A204.1 (cell line): ENCODE measurements at regions not wholly inside any gene's neighbourhood (a gene's known extent, or its start where the extent isn't known, plus 50 kb on each side); places are given as distances from the start of the nearest gene placed in this dataset.

Experiments used
- FAIRE-seq: peaks from 2 replicates; lab custom pipeline; 2012; peaks lifted over from hg19 to GRCh38; lab: Jason Lieb, UNC

DNA sequence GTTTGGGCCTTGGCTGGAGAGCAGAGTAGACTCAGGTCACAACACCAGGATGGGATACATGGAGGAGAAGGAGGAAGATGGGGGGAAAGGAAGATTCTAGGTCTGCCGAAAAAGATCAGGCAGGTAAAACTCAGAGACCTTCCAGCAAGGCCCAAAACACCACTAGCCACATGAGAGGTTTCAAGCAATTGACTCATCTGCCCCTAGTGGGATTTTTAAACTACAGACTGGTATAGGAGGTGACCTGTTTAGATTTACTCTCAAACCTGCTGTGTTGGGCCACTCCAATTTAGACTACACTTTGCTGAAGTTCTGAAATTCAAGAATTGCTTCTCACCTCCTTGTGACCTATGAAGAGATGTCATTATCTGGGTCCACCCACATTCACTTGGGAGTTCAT is 236.9 kb upstream of the SASH1 start:
- no peak for FAIRE-seq

DNA sequence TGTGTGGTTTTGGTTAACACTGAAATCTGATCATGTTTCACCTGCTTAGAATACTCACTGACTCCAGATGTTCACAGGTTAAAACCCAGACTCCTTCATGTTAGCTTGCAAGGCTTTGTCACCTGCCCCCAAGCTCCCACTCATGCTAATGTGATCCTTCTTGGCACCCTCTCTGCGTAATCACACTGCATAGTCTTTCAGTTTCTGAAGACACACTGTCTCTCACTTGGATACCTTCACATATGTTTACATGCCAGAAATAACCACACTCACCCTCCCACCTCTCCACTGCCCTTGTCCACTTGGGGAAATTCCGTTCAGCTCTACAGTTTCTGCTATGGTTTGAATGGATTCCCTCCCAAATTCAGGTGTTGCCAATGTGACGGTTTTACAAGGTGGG is 234.7 kb upstream of the SASH1 start:
- FAIRE-seq = no peak

DNA sequence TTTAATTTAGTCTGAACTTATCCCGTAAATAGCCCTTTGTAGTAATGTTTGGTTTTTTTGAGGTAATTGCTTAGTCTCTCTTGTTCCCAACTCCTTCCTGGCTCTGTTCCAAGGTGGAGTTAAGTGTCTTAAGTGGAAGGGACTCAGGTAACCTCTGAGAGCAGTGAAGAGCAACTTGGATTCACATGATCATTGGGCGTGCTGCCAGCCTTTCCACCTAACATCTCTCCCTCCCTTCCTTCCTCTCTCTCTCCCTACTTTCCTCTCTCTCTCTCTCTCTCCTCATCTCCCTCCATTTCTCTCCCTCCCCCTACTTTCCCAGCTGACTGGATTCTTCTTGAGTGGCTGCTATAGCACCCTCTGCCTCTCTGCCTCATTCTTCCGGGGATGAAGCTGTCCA is 232.9 kb upstream of the SASH1 start:
- FAIRE-seq = no peak

DNA sequence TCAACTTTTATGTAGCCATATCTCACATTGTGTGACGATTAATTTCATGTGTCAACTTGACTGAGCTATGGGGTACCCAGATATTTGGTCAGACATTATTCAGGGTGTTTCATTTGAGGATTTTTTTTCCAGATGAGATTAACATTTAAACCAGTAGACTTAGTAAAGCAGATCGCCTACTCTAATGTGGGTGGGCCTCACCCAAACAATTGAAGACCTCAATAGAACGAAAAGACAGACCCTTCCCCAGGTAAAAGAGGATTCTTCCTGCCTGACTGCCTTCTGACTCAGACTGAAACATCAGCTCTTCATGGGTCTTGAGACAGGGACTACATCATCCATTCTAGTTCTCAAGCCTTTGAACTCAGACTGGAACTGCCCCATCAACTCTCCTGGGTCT is 231.7 kb upstream of the SASH1 start:
- FAIRE-seq = no peak

DNA sequence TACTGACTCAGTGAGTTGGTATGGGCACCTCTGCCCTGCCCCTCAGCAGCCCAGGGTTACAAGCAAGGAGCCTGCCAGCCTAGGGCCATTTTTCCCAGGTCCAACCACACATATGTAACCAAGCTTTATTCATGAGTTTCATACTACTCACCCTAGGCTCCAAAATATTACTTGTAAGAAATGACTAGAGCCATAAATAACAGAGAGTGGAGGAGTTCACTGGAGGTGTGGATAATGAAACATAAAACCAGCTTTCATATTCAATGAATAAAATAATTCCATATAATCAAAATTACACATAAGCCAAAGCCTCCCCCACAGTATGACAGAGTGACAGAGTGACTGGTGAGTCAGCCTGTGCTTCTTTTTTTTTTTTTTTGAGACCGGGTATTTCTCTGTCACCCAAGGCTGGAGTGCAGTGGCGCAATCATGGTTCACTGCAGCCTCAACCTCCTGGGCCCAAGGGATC is 229.8 kb upstream of the SASH1 start:
- FAIRE-seq = no peak

DNA sequence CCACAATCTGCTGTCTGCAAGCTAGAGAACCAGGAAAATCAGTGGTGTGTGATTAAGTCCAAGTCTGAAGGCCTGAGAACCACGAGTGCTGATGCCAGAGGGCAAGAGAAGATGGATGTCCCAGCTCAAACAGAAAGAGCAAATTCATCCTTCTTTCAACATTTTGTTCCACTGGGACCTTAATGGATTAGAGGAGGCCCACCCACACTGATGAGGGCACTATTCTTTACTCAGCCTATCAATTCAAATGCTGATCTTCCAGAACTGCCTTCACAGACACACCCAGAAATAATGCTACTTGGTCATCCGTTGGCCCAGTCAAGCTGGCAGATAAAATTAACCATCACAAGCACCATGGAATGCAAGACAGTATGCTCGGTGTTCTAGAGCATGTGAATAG is 226.6 kb upstream of the SASH1 start:
- FAIRE-seq = no peak

DNA sequence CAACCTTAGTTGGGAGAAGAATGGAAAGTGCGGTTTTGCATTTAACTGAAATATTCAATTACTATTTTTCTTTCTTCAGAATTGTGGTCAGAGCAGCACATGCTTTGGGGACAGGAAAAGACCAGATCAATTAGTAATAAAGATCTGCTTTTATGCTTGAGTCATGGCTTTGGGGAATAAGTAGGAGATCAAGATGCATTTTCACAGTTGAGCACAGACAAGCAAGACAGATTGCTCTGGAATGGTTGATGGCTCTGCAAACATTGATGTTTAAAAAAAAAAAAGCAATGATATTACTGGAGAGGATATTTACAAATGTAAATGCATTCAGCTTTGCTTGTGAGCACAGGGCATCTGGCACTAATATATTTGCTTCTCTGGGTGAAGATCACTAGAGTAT is 224.4 kb upstream of the SASH1 start:
- FAIRE-seq = no peak

DNA sequence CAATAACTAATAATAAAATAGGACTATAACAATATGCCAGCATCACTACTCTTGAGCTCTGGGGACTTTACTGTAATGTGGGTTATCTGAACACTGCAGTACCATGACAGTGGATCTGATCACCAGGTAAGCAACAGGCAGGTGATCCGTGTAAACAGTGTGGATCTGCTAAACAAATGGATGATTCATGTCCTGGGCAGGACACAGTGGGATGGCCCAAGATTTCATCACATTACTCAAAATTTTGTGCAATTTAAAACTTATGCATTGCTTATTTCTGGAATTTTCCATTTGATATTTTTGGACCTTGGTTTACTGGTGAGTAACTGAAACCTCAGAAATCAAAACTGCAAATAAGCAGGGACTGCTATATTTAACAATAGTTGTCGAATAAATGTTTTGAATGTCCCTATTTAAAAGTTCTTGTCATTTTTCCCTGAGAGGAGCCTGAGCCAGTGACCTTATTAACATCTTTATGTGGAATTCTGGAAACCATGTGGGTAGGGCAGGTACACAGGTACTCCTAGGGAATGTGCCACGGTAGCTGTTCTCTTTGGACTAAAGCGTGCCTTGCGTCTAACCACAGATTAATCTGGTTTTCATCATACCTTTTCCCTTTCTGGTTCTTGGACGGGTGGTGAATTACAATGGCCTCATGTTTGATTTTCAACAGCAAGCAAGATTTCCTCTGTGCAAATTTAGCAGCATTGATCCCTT is 214.5 kb upstream of the SASH1 start:
- no peak for FAIRE-seq

DNA sequence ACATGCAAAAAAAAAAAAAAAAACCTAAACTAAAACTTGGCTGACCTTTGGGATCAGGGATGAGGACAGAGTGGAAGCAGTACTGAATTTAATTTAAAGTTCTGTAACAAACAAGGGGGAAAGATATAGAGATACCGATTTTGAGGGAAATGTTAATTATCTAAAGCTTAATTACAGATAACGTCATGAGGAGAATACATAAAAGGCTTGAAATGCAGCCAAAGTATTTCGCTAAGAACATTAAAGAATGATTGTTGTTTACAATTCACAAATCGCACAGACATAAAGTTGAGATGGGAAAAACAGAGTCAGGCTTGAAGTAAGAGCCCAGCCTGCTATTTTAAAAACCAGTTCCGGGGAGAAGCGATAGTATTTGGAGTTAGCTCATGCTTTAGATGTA is 208.0 kb upstream of the SASH1 start:
- no peak for FAIRE-seq

DNA sequence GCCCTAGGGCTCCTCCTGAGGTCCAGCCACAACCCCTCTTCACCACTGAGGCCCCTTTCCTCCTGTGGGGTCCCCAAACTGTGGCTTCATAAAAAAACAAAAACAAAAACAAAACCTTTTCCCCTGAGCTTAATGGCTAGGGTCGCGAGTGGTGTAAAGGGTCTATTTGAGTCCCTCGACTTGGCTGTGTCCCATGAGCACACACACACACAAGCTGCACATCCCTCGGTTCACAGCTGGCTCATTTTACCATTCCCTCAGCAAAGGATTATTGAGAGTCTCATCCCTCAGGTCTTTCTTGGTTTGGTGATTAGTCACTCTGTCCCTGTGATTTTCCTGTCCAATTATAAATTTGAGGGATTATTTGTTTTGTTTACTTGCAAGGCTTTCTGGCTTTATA is 206.1 kb upstream of the SASH1 start:
- no peak for FAIRE-seq

DNA sequence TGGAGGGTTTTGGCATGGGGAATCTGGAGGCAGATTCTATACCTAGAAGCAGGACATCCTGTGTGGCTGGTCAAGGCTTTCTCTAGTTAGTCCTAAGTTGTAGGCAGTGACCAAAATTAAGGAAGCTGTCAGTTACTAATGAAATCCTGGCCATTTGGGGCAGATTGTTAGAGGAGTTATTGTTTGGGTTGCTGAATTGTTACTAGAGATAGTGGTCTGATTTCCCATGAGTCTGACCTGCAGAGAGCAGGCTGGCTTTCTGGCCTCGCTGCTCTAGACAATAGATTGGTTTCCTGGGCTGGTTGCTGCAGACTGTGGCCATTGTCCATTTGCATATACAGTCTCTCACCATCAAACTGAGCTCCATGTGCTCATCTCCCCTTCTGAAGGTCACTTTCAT is 205.0 kb upstream of the SASH1 start:
- FAIRE-seq = no peak

DNA sequence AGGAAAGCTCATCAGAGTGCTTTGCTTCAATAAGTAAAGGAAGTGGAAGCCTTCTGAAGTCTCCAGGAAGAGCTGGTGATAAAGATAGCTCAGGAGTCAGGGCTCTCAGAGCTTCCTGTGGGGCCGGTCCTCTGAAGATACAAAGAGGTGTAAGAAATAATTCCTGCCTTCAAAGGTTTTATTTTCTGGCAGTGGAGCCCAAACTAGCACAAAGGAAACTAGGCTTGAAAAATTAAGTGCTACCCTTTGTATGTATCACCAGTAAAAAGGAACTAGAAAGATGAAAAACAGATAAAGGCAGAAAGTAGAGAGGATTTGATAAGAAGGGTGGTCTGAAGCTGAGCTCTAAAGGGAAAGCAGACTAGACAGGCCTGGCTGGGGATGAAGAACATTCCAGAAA is 204.1 kb upstream of the SASH1 start:
- no peak for FAIRE-seq

DNA sequence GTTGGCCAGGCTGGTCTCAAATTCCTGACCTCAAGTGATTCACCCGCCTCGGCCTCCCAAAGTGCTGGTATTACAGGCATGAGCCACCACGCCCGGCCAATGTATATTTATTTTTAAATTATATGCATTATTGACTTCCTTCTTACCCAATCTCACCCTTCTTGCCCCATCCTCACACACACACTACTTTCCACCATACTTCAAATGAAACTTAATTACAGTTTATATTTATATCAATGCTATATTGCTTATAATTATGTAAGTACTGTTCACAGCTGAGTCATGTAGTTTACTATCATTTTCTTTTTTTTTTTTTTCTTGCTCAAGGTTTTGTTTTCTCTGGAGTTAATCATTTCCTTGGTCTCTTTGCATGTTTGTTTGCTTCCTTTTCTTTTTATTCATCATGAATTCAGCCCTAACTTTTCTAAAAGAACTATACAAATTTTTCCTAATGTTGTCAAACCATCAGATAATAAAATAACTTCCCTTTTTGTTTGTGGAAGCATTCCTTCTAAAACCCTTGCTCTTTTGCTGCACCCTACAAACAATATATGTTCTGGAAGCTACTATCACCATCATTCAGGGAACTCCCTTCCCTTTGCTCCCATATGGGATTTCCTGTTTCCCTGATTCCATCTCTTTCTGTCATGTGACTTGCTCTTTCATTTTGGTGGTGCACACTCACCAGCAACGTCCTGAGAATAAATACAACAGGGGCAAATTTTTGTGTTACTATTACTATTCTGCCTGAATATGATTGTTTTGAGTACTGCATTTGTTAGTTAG is 201.7 kb upstream of the SASH1 start:
- no peak for FAIRE-seq

DNA sequence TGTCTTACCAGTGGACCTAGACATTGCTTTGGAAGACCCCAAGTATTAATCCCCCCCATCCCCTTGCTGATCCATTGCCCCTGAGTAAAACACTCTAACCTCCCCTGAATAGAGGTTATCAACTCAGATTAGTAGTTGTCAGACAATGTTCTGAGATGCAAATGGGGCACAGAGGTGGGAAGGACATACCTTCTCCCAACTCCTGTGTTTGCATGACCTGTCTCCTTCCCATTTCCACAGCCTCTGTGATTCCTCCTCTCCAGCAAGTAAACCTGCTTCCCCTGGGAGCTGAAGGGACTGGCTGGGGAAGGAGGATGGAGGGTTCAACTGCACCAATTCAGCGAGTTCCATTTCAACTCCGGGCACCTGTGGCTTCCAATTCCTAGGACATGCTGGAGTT is 199.8 kb upstream of the SASH1 start:
- FAIRE-seq = no peak

DNA sequence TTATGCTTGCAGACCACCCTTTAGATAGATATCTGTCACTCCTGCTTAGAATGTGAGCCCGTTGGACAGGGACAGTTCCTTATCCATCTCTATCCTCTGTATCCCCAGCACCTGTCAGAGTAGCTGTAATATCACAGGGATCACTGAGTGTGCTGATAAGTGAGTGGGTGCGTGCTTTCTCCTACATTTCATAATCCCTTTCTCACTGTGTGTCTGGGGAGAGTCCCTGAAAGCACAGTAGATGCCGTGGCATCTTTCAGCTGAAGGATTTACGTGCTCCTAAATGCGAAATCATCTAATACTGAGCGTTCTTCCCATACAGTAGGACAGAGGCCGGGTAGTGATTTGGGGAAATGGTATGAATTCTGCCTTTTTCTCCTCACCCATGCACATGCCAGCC is 198.9 kb upstream of the SASH1 start:
- no peak for FAIRE-seq

DNA sequence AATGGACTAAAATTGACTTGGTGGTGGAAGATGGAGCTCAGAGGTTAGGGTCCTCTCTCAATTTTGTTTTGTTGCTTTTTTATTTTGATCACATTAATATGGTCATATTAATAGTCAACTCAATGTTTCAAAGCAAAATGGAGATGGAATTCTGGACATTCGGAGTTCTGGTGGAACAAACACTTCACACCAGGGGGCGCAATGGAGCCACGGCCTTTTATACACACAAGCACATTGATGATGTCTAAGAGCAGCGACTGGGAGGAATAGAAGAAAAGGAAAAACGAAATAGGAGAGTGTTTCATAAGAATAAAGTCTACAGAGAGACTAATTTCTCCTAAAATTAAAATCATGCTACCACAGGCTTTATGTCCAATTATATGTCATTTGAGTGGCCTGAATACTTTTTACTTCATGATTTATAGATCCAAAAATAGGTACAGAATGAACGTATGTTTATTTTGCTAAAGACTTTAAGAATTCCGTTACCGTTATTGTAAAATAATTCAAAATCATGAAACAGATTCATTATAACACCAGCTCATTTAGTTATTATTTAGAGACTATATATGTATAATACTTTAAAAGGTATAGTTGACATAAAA is 197.6 kb upstream of the SASH1 start:
- peak; percentile 94 for FAIRE-seq

DNA sequence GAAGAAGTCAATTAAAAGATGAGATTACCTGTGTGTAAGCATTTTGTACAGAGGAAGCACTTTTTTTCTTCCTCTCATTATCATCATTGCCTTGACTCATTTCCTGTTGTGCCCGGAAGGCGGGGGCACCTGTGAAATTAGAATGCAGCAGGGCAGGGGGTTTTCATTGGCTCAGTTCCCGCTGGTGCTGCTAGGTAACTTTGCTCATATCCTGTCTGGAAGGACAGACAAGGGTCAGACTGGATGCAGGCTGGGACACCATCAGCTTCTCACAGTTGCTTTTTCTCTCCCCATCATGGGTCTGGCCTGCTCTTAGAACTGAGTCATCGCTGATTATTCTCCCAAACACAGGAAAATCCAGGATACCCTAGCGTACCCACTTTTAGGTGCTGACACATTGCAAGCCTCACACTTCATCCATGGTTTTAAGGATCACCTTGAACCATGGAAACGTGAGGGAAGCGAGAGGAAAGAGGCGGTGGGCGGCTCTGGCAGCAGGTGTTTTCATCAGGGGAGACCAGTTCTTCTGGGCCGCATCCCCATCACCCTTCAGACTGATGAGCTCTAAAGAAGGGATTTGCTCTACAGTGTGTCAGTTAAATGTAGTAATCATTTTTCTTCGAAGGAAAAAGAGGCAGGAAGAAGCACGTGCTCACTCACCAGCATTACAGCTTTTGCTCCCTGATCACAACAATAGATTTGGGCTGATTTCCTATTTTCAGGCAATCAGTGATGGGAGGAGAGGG is 195.7 kb upstream of the SASH1 start:
- no peak for FAIRE-seq

DNA sequence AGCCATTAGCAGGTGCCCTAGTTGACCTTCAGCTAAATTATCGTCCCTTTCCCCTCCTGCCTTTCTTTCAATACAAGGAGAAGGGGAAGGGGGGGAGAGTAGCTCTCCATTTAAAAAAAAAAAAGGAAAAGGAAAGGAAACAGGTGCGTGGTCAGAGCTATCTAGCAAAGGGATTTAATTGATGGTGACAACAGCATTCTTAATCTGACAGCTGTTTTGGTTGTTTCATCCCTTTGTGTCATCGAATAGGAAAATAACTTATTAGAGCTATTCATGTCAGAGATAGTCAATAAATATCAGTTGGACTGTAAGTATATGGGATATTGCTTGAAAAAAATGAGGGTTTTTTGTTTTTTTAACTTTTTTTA is 195.2 kb upstream of the SASH1 start:
- FAIRE-seq = no peak

DNA sequence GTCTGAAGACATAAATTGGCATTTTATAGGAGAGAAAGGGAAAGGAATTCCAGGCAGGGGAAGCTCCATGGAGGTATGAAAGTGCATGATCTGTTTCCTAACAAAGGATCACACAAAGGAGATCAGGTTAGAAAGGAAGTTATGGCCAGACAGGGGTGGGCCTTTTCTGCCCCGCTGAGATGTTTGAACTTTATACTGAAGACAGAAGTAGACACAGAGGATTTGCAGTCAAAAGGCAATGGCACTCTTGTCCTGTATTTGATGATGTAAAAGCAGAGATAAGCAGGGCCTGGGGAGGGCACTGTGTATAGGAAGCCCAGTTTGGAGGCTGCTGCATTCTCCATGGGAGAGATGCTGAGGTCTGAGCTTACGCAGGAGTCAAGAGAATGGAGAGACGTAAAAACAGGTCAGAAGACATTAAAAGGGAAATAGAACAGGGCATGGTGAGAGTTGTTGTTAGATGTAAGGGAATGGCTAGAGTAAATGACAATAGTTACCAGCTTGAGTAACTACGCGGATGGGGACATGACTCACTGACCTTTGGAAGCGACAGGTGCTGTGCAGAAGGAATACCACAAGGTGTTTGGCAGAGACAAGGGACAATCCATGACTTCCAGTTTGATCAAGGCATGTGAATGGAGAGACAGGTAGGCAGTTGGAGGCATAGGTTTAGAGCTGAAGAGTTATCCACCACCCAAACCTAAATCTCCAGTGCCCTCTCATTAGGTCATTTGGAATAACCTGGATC is 190.6 kb upstream of the SASH1 start:
- FAIRE-seq = no peak

DNA sequence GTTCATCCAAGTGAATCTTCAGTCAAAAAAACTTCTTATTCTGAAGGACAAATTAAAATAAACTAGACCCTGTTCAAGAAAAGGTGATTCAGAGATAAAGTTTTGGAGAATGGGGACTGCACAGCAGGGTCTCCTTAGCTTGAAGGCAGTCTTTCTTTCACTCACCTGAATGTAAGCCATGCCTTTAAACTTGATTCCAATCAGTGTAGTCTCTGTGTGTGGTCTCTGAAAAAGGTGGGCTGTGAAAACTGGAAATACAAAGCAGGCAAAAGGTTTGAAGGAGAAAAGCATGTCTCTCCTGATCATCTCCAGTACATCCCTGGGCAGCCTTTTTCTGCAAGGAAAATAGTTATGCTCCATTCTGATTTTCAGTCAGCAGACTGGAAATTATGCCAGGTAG is 188.0 kb upstream of the SASH1 start:
- FAIRE-seq = no peak

DNA sequence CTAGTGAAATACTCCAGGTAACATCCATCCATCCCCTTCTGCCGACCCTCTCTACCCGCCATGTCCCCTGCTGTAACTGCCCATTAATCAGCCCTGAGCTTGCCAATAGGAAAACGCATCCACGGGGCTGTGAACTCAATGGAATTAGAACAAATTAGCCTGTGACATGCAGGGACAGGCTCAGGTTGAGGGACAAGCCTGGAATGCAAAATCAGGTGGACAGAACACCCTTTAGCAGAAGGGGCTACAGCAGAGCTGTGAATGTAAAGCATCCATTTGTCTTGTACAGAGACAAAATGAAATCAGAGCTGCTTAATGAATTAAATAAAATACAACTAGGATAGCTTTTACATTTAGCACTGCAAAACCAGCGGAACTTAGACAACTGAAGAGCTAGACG is 187.3 kb upstream of the SASH1 start:
- no peak for FAIRE-seq

DNA sequence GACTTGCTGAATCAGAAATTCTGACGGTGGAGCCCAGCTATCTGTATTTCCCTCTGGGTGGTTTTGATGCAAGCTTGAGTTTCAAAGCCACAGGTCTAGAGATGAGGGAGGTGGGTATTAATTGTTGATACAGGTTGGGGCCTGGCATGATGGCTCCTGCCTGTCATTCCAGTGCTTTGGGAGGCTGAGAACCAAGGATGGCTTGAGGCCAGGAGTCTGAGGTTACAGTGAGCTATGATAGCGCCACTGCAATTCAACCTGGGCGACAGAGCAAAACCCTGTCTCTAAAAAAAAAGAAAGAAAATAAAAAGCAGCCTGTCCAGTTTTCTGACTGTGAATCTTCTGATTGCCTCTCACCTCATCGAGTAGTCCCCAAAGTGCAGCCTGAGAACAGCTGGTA is 184.8 kb upstream of the SASH1 start:
- no peak for FAIRE-seq
